Femur (tissue), 1 donor: ENCODE measurements at regions not wholly inside any gene's neighbourhood (a gene's known extent, or its start where the extent isn't known, plus 50 kb on each side); places are given as distances from the start of the nearest gene placed in this dataset.
"Not testable (repeated sequence)": the region's sequence is repeated elsewhere in the genome, so short reads cannot be mapped to it uniquely, and the experiment has no call there.

Source experiments
- DNase-seq: peaks from one replicate; pipeline ENCODE4 v3.0.0-alpha.2; 2017

GRCh38 chr5:40453689-40454088 lies 226.0 kb upstream of the PTGER4 start:
- peak; percentile 22 for DNase-seq

GRCh38 chr5:40452874-40453624 lies 226.7 kb upstream of the PTGER4 start:
- no peak for DNase-seq

GRCh38 chr5:40447438-40447837 lies 232.3 kb upstream of the PTGER4 start:
- no peak for DNase-seq

- no peak for DNase-seq
Measured at GRCh38 chr5:40446910-40447309, 232.8 kb upstream of the PTGER4 start.

- DNase-seq: no peak
Measured at GRCh38 chr5:40442346-40442745, 237.4 kb upstream of the PTGER4 start.

GRCh38 chr5:40441733-40442132 lies 238.0 kb upstream of the PTGER4 start:
- no peak for DNase-seq

- DNase-seq: no peak
Measured at GRCh38 chr5:40440746-40441145, 239.0 kb upstream of the PTGER4 start.

- not testable (repeated sequence) for DNase-seq
Measured at GRCh38 chr5:40439103-40439502, 240.6 kb upstream of the PTGER4 start.

GRCh38 chr5:40438646-40439045 lies 241.1 kb upstream of the PTGER4 start:
- DNase-seq: not testable (repeated sequence)

- no peak for DNase-seq
Measured at GRCh38 chr5:40437452-40437861, 242.3 kb upstream of the PTGER4 start.

- DNase-seq: no peak
Measured at GRCh38 chr5:40436535-40437237, 243.0 kb upstream of the PTGER4 start.

- DNase-seq: not testable (repeated sequence)
Measured at GRCh38 chr5:40435706-40436105, 244.0 kb upstream of the PTGER4 start.

GRCh38 chr5:40432836-40433235 lies 246.9 kb upstream of the PTGER4 start:
- DNase-seq: no peak

GRCh38 chr5:40431734-40432133 lies 248.0 kb upstream of the PTGER4 start:
- no peak for DNase-seq

GRCh38 chr5:40430101-40430710 lies 249.5 kb upstream of the PTGER4 start:
- no peak for DNase-seq

GRCh38 chr5:40429258-40430100 lies 250.2 kb upstream of the PTGER4 start:
- no peak for DNase-seq

- no peak for DNase-seq
Measured at GRCh38 chr5:40428815-40429214, 250.9 kb upstream of the PTGER4 start.

- no peak for DNase-seq
Measured at GRCh38 chr5:40428126-40428525, 251.6 kb upstream of the PTGER4 start.

- not testable (repeated sequence) for DNase-seq
Measured at GRCh38 chr5:40417046-40417810, 262.5 kb upstream of the PTGER4 start.

GRCh38 chr5:40416588-40416987 lies 263.1 kb upstream of the PTGER4 start:
- no peak for DNase-seq

GRCh38 chr5:40416098-40416497 lies 263.6 kb upstream of the PTGER4 start:
- DNase-seq: no peak

GRCh38 chr5:40414922-40415321 lies 264.8 kb upstream of the PTGER4 start:
- no peak for DNase-seq
